H9 (cell line): ENCODE measurements at regions not wholly inside any gene's neighbourhood (a gene's known extent, or its start where the extent isn't known, plus 50 kb on each side); places are given as distances from the start of the nearest gene placed in this dataset.

ENCODE experiments used
- DNase-seq: peaks from one replicate; pipeline ENCODE4 v3.0.0-alpha.2; 2017
- H2AFZ ChIP-seq: one replicate; pipeline ENCODE4 v1.6.1; 2013; ENCODE audit warnings: mild to moderate bottlenecking, low read length, control low read depth, moderate library complexity
- H2AK5ac ChIP-seq: 2 replicates; pipeline ENCODE4 v1.6.1; 2013; ENCODE audit warnings: low read length, control low read depth, mixed read lengths; ENCODE audit not compliant: insufficient read length
- H2BK120ac ChIP-seq: one replicate; pipeline ENCODE4 v1.6.1; 2013; ENCODE audit warnings: low read depth, mild to moderate bottlenecking, low read length, control low read depth, inconsistent platforms; ENCODE audit not compliant: poor library complexity, severe bottlenecking
- H2BK12ac ChIP-seq: 2 replicates; pipeline ENCODE4 v1.6.1; 2013; ENCODE audit warnings: low read length, control low read depth, mixed read lengths, low read depth; ENCODE audit not compliant: insufficient read length
- H2BK15ac ChIP-seq: 2 replicates; pipeline ENCODE4 v1.6.1; 2013; ENCODE audit warnings: low read depth, low read length, control low read depth
- H2BK20ac ChIP-seq: one replicate; pipeline ENCODE4 v1.6.1; 2013; ENCODE audit warnings: low read depth, mild to moderate bottlenecking, low read length, control low read depth, inconsistent platforms; ENCODE audit not compliant: poor library complexity, severe bottlenecking
- H2BK5ac ChIP-seq: 2 replicates; pipeline ENCODE4 v1.6.1; 2013; ENCODE audit warnings: low read length, control low read depth, mixed read lengths; ENCODE audit not compliant: insufficient read length
- H3K14ac ChIP-seq: 2 replicates; pipeline ENCODE4 v1.6.1; 2013; ENCODE audit warnings: low read length, control low read depth; ENCODE audit not compliant: insufficient read depth
- H3K18ac ChIP-seq: 2 replicates; pipeline ENCODE4 v1.6.1; 2013; ENCODE audit warnings: low read depth, mild to moderate bottlenecking, mixed read lengths, low read length, control low read depth; ENCODE audit not compliant: insufficient read length
- H3K23ac ChIP-seq: 2 replicates; pipeline ENCODE4 v1.6.1; 2013; ENCODE audit warnings: low read length, control low read depth, mixed read lengths, low read depth; ENCODE audit not compliant: insufficient read length
- H3K23me2 ChIP-seq: 2 replicates; pipeline ENCODE4 v1.6.1; 2013; ENCODE audit warnings: low read depth, mild to moderate bottlenecking, mixed read lengths, low read length, control low read depth; ENCODE audit not compliant: insufficient read length, poor library complexity, severe bottlenecking
- H3K27ac ChIP-seq: 2 replicates; pipeline ENCODE4 v1.5.1; 2013; ENCODE audit warnings: low read length, control low read depth, mixed read lengths, low read depth; ENCODE audit not compliant: insufficient read length
- H3K27me3 ChIP-seq: 2 replicates; pipeline ENCODE4 v1.6.1; 2013; ENCODE audit warnings: low read length, control low read depth, inconsistent platforms; ENCODE audit not compliant: insufficient read depth
- H3K4ac ChIP-seq: 2 replicates; pipeline ENCODE4 v1.6.1; 2013; ENCODE audit warnings: low read depth, mild to moderate bottlenecking, control low read depth, inconsistent platforms, low read length, moderate library complexity
- H3K4me1 ChIP-seq: 2 replicates; pipeline ENCODE4 v1.6.1; 2013; ENCODE audit warnings: low read length, control low read depth, inconsistent platforms; ENCODE audit not compliant: insufficient read depth
- H3K4me2 ChIP-seq: 2 replicates; pipeline ENCODE4 v1.6.1; 2013; ENCODE audit warnings: low read length, control low read depth, mixed read lengths; ENCODE audit not compliant: insufficient read length, insufficient read depth
- H3K56ac ChIP-seq: 2 replicates; pipeline ENCODE4 v1.6.1; 2013; ENCODE audit warnings: low read depth, mild to moderate bottlenecking, mixed read lengths, low read length, control low read depth; ENCODE audit not compliant: insufficient read length
- H3K79me1 ChIP-seq: 2 replicates; pipeline ENCODE4 v1.6.1; 2013; ENCODE audit warnings: low read depth, mild to moderate bottlenecking, moderate library complexity, low read length, control low read depth, inconsistent platforms; ENCODE audit not compliant: insufficient read depth, poor library complexity, severe bottlenecking
- H3K79me2 ChIP-seq: 2 replicates; pipeline ENCODE4 v1.6.1; 2013; ENCODE audit warnings: low read length, control low read depth, inconsistent platforms; ENCODE audit not compliant: insufficient read depth
- H3K9ac ChIP-seq: 2 replicates; pipeline ENCODE4 v1.6.1; 2013; ENCODE audit warnings: low read length, control low read depth, mixed read lengths; ENCODE audit not compliant: insufficient read length; ENCODE audit errors: extremely low read depth
- H3K9me3 ChIP-seq: one replicate; pipeline ENCODE4 v1.6.1; 2013; ENCODE audit warnings: low read depth, low read length, inconsistent platforms; ENCODE audit not compliant: control insufficient read depth
- H3T11ph ChIP-seq: one replicate; pipeline ENCODE4 v1.6.1; 2013; ENCODE audit warnings: mild to moderate bottlenecking, low read length, control low read depth, inconsistent platforms
- H4K20me1 ChIP-seq: one replicate; pipeline ENCODE4 v1.6.1; 2013; ENCODE audit not compliant: control insufficient read depth, insufficient read length, insufficient read depth
- H4K5ac ChIP-seq: 2 replicates; pipeline ENCODE4 v1.6.1; 2013; ENCODE audit warnings: low read depth, mild to moderate bottlenecking, mixed read lengths, low read length, control low read depth; ENCODE audit not compliant: insufficient read length
- H4K8ac ChIP-seq: replicated peaks from 2 replicates; pipeline ENCODE4 v1.6.1; 2013; ENCODE audit warnings: low read length, control low read depth, mixed read lengths, low read depth; ENCODE audit not compliant: insufficient read length
- H4K91ac ChIP-seq: 2 replicates; pipeline ENCODE4 v1.6.1; 2013; ENCODE audit warnings: low read depth, mild to moderate bottlenecking, moderate library complexity, mixed read lengths, low read length, control low read depth; ENCODE audit not compliant: insufficient read length
- H3K27ac Mint-ChIP-seq, 3 experiments: 2 replicates in 2 of 3; 3 replicates in 1 of 3; pipeline ENCODE4 v1.8.0; 2020 to 2021; ENCODE audit warnings: mixed read lengths in 3 of 3, mild to moderate bottlenecking in 1 of 3, moderate library complexity in 1 of 3
- H3K27me3 Mint-ChIP-seq: 2 replicates; pipeline ENCODE4 v1.8.0; 2021; ENCODE audit warnings: low read depth, mild to moderate bottlenecking, moderate library complexity, mixed read lengths
- H3K36me3 Mint-ChIP-seq, 3 experiments: 2 replicates in 2 of 3; 3 replicates in 1 of 3; pipeline ENCODE4 v1.8.0; 2020 to 2021; ENCODE audit warnings: low read depth in 3 of 3, mixed read lengths in 3 of 3; ENCODE audit not compliant: insufficient read depth in 1 of 3
- H3K4me1 Mint-ChIP-seq, 2 experiments: 2 replicates each; pipeline ENCODE4 v1.8.0; 2020; ENCODE audit warnings: mixed read lengths in 2 of 2
- H3K4me3 Mint-ChIP-seq, 2 experiments: 2 replicates in 1 of 2; 3 replicates in 1 of 2; pipeline ENCODE4 v1.8.0; 2020 to 2021; ENCODE audit warnings: mild to moderate bottlenecking in 2 of 2, mixed read lengths in 2 of 2, moderate library complexity in 1 of 2
- H3K9me3 Mint-ChIP-seq, 2 experiments: 2 replicates in 1 of 2; 3 replicates in 1 of 2; pipeline ENCODE4 v1.8.0; 2020; ENCODE audit warnings: mild to moderate bottlenecking in 2 of 2, mixed read lengths in 2 of 2, moderate library complexity in 1 of 2
- WGBS: extraction: QIAGEN DNeasy Blood & Tissue Kit; methylation state at CpG from one replicate; pipeline ENCODE4 v1.1.7; 2013; ENCODE audit warnings: missing lambda C conversion rate, low lambda C conversion rate, mixed read lengths; ENCODE audit not compliant: insufficient read length; ENCODE audit errors: extremely low coverage; 5-methylcytosine and 5-hydroxymethylcytosine counted together
- TF ChIP-seq, protein P1 (sequence below): fragments of 200-600 bp; sonication (generic); conservative IDR thresholded peaks from 3 replicates; pipeline ENCODE4 v1.8.0; 2021; ENCODE audit warnings: antibody characterized with exemption, mild to moderate bottlenecking

DNA sequence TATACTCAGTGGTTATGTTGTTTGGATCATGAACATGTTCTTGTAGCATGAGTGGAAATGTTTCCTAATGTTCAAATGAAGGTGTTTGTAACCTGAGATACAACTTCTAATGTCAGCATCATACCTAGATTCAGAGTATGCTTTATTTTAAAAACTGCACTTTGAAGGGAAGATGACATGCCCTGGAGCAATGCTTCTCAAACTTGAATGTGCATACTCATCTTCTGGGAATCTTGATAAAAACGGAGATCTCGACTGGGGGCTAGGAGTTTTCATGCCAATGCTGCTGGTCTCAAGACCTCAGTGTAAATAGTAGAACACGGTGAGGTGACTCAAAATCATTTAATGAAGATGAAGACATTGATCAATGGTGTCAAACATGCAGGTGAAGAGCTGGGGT, 440.0 kb upstream of the NOX3 start:
- H3K4me1 ChIP-seq: peaks cover 8% of the 10 kb centered on the region; the same call in 1 of the 2 replicates
- H3K79me2 ChIP-seq: no peaks in the 10 kb centered on the region
- H3K4me1 Mint-ChIP-seq: peaks cover 28% of the 10 kb centered on the region in 2 experiments
- no peak overlapping the region for H3K56ac ChIP-seq
- no peak overlapping the region for H4K5ac ChIP-seq
- no peak overlapping the region for H2BK20ac ChIP-seq
- H2BK12ac ChIP-seq: no peak overlapping the region
- DNase-seq: no peak
- no peak overlapping the region for H3K23ac ChIP-seq
- no peak overlapping the region for H3T11ph ChIP-seq
- H2BK5ac ChIP-seq: no peak overlapping the region
- H4K8ac ChIP-seq: no peak overlapping the region
- H2AFZ ChIP-seq: no peak overlapping the region
- no peak overlapping the region for H3K9ac ChIP-seq
- H3K4me3 Mint-ChIP-seq: no peak overlapping the region
- H2BK120ac ChIP-seq: no peak overlapping the region
- peaks cover 0 to 2% (median 0%) of the 10 kb centered on the region in 3 experiments; a peak in 2 of 7 replicates for H3K36me3 Mint-ChIP-seq
- no peaks in the 10 kb centered on the region for H3K9me3 ChIP-seq
- peak overlapping the region in 1 of 3 experiments; percentile 55; a peak in 2 of 7 replicates for H3K27ac Mint-ChIP-seq
- no peaks in the 10 kb centered on the region for H3K23me2 ChIP-seq
- H2AK5ac ChIP-seq: no peak overlapping the region
- H4K91ac ChIP-seq: no peak overlapping the region
- no peak overlapping the region for H2BK15ac ChIP-seq
- no CpG with 5 or more reads among the region's 3 CpGs for WGBS
- no peaks in the 10 kb centered on the region for H3K27me3 ChIP-seq
- no peak overlapping the region for H3K18ac ChIP-seq
- no peak overlapping the region for H3K4me2 ChIP-seq
- no peak overlapping the region for H3K4ac ChIP-seq
- no peak overlapping the region for H3K14ac ChIP-seq
- H3K27ac ChIP-seq: no peak overlapping the region
- no peaks in the 10 kb centered on the region for H3K27me3 Mint-ChIP-seq
- no peaks in the 10 kb centered on the region for H3K79me1 ChIP-seq
- H4K20me1 ChIP-seq: no peaks in the 10 kb centered on the region
- H3K9me3 Mint-ChIP-seq: 0 out of 5 replicates have a peak, but pooled peaks cover 0 to 3% of the 10 kb centered on the region in 2 experiments
- TF ChIP-seq, protein P1, sequence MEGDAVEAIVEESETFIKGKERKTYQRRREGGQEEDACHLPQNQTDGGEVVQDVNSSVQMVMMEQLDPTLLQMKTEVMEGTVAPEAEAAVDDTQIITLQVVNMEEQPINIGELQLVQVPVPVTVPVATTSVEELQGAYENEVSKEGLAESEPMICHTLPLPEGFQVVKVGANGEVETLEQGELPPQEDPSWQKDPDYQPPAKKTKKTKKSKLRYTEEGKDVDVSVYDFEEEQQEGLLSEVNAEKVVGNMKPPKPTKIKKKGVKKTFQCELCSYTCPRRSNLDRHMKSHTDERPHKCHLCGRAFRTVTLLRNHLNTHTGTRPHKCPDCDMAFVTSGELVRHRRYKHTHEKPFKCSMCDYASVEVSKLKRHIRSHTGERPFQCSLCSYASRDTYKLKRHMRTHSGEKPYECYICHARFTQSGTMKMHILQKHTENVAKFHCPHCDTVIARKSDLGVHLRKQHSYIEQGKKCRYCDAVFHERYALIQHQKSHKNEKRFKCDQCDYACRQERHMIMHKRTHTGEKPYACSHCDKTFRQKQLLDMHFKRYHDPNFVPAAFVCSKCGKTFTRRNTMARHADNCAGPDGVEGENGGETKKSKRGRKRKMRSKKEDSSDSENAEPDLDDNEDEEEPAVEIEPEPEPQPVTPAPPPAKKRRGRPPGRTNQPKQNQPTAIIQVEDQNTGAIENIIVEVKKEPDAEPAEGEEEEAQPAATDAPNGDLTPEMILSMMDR: no peak
